HK-2 (cell line): ENCODE measurements at regions not wholly inside any gene's neighbourhood (a gene's known extent, or its start where the extent isn't known, plus 50 kb on each side); places are given as distances from the start of the nearest gene placed in this dataset.

Source experiments
- DNase-seq: peaks from one replicate; pipeline ENCODE4 v3.0.0-alpha.2; 2018; ENCODE audit not compliant: unreplicated experiment

- no peak for DNase-seq
Observed at GRCh38 chr4:138085736-138086305, 156.3 kb downstream of the SLC7A11 start.

DNA sequence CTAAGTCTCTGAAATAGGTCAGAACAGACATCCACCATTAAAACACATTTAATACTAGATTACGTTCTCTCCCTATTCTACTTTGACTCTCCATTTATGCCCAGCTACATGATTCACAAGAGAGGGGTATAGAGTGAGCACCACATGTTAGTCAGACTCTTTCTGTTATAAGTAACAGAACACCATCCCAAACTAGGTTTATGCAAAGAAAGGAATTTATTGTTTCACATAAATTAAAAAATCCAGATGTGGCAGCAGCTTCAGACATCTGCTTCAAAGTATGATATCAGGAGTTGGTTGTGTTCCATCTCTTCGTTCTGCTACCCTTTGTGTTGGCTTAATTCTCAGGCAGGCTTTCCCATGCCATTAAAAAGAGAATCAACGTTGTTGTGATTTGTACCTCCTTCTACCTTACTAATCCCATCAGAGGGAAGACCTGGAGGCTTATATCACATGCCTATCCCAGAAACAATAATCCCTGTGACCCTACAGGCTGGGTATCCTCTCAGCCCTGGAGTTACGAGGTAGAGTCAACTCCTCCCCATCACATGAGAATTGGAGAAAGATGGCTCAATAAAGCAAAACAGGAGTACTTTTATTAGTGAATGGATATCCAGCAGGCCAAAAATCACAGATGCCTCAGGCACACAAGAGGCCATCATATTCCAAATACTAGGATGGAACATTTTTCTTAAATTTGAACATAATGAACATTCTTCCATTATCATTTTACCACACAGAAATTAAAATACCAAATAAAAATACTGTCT lies 163.2 kb downstream of the SLC7A11 start:
- no peak for DNase-seq

DNA sequence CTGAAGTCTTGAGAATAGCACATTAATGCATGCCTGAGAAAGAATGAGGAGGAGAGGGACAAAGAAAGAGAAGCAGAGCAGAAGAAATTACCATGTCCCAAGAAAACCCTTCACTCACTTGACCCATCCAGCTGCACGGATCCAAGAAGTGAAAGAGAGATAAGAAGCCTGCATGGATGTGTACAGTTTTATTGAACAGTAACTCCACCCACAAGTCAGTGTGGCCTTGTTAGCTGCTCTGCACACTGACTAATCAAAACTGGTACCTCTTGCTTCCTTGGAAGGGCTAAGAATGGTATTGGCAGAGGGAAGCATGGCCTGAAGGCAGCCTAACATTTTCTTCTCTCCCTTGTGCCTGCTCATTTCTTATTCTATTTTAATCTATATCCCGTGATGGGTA lies 163.9 kb downstream of the SLC7A11 start:
- DNase-seq: no peak

GRCh38 chr4:138076561-138076960 lies 165.6 kb downstream of the SLC7A11 start:
- no peak for DNase-seq

GRCh38 chr4:138070816-138071215 lies 171.3 kb downstream of the SLC7A11 start:
- no peak for DNase-seq

- no peak for DNase-seq
Observed at GRCh38 chr4:138063581-138063980, 178.6 kb downstream of the SLC7A11 start.

DNA sequence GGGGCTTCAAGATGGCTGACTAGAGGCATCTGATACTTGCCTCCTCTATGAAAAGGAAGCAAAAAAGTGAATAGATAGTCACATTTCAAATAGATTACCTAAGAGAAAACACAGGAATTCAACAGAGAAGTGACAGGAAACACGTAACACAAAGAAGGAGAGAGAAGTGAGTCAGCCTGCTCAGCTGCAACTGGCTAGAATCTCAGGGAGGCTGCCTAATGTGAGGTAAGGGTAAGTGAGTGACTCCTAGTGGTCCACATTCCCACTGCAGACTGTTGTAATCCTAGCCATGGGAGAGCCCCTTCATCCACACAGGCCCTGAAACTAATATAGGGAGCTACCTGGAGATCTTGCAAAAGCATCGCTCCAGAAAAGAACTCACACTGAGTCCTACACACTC lies 179.2 kb downstream of the SLC7A11 start:
- DNase-seq: no peak

DNA sequence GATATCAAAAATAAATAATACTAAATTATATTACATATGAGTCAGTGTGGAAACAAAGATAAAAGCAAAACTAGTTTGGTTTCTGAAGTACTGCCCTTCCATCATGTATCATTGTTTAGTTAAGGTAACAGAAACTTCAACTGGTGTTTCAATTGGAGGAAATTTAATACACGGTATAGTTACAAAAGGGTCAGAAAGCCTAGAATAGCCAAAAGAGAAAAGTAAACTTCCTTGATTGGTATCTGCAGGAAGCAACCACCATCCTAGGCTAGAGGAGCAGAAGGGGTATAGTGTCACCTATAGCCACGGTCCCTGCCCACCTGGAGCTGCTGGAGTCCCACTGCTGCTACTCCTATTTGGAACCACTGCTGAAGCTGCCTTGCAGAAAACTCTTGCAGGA lies 185.6 kb downstream of the SLC7A11 start:
- DNase-seq: no peak

DNA sequence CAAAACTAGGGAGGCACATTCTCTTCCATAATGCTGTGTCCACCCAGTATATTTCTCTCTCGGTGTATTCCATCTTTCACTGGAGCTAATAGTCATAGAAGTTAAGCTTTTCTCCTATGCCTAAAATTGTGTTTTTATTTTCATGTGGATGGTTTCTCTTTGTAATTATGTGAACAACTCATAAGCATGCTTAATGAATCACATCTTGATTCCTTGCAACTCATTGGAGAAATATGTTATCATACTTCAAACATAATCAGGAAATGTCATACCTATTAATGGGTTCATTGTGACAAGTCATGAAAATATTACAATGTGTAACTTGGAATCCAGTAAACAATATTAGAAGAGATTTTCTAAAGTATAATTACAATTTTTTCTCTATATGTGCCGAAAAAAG lies 186.3 kb downstream of the SLC7A11 start:
- no peak for DNase-seq

GRCh38 chr4:138053641-138054301 lies 188.4 kb downstream of the SLC7A11 start:
- no peak for DNase-seq

- DNase-seq: no peak
Observed at GRCh38 chr4:138052806-138053632, 189.1 kb downstream of the SLC7A11 start.

- DNase-seq: no peak
Observed at GRCh38 chr4:138051157-138051556, 191.0 kb downstream of the SLC7A11 start.

- DNase-seq: no peak
Observed at GRCh38 chr4:138050601-138051000, 191.5 kb downstream of the SLC7A11 start.

GRCh38 chr4:138049355-138049754 lies 192.8 kb downstream of the SLC7A11 start:
- no peak for DNase-seq

DNA sequence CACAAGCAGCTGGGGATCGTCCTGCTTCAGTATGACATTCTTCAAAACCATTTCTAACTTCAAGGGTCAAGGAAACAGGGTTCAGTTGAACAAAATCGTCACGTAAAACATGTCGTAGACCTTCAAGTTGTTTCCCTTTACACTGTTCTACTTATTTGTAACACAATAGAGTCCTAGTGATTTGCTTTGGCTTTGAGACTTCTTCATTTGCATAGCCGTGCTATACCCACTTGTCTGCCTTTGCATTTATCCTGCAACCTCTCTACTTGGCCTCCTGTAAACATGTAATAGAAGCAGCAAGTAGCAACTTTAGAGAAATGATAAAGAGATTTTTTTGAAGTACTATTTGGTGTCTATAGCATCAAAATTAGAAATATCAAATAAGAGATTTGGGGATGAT lies 194.9 kb downstream of the SLC7A11 start:
- no peak for DNase-seq

GRCh38 chr4:138045036-138045435 lies 197.1 kb downstream of the SLC7A11 start:
- no peak for DNase-seq

GRCh38 chr4:138039010-138039409 lies 203.1 kb downstream of the SLC7A11 start:
- DNase-seq: no peak

GRCh38 chr4:138037696-138038095 lies 204.5 kb downstream of the SLC7A11 start:
- no peak for DNase-seq

DNA sequence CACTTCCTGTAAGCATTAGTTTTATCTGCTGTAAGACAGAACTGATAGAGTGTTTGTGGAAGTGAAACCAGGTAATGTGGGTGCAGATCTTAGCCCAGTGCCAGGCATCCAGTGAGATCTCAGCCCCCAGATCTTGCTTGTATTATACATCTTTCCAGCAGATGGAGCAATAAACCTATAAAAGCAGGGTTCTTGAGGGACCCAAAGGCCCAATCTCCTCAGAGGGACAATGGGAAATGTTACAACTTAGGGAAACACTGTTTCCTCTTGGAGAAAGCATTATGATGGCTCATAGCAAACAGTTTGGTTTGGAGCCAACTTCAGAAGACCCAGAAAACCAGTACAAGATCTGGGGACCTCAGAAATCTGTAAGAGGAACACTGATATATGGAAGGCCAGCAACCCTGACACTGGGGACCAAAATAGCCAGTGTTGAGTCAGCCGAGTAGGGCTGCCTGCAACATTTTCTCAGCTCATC lies 206.3 kb downstream of the SLC7A11 start:
- peak; percentile 19 for DNase-seq

DNA sequence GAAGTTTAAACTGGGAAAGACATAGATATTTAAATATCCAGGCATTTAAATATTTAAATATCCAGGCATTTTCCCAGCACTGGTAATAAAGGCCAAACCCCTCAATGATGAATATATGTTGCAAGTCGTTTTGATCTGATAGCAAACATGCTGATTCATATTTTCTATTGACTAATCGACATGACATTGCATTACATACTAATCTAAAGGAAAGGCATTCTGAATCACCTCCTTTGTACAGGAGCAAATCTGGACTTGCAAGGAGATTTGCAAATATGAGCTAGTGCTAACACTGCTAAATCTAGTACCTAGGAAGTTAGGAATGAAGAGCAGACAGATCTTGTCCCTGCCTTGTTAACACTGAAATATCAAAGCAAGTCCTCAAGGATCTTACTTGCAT lies 207.3 kb downstream of the SLC7A11 start:
- no peak for DNase-seq

- no peak for DNase-seq
Observed at GRCh38 chr4:138032222-138032621, 209.9 kb downstream of the SLC7A11 start.

DNA sequence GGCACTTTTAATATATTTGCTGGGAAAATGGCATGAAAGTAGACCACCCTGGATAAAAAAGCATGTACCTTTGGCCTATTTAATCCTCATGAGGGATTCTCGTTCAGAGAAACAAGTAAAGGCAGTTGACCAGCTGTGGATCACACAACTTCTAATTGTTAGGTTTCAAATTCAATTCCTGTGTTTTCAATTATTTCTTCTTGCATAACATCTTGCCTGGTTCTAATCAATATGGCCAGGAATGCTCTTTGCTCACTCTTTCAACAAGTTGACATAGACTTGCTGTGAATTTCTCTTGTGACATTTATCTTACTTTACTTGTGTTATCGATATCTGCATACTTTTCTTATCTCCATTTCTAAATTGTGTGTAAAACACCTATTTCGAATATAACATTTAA lies 211.8 kb downstream of the SLC7A11 start:
- no peak for DNase-seq
